Kidney epithelial cell (primary cell): ENCODE measurements at regions not wholly inside any gene's neighbourhood (a gene's known extent, or its start where the extent isn't known, plus 50 kb on each side); places are given as distances from the start of the nearest gene placed in this dataset.

Experiments used
- DNase-seq: peaks from one replicate; pipeline ENCODE4 v3.0.0-alpha.2; 2010; ENCODE audit warnings: low read depth
- H3K27me3 ChIP-seq: 2 replicates; pipeline ENCODE4 v1.6.0; 2011; ENCODE audit warnings: low read length; ENCODE audit not compliant: control insufficient read depth, insufficient read depth
- H3K36me3 ChIP-seq: 2 replicates; pipeline ENCODE4 v1.5.1; 2011; ENCODE audit warnings: low read length; ENCODE audit not compliant: control insufficient read depth, insufficient read depth
- H3K4me3 ChIP-seq: 2 replicates; pipeline ENCODE4 v1.5.1; 2011; ENCODE audit warnings: low read depth, mild to moderate bottlenecking, control low read depth, low read length
- TF ChIP-seq, protein P1 (sequence below): IDR thresholded peaks from 2 replicates; pipeline ENCODE4 v1.5.1; 2011; ENCODE audit warnings: mild to moderate bottlenecking, moderate library complexity, low read length, control low read depth, inconsistent platforms; ENCODE audit not compliant: insufficient read depth, poor library complexity, severe bottlenecking

DNA sequence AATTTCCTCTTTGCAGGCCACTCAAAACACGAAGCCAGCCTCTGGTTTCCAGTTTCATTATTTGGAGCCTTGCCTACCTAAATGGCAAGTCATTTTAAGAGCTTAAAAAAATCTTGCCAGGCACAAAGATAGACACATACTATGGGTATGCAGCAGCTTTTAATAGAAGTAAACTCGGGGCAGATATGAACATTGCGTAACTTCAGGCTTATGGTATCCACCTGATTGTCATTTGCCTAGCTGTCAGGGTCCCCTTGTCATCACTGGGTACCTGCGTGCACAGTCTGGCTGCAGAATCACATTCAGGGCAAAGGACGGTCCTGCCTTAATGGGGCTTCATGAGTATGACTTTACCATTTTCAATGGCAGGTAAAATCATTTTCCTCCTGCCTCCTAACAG, 466.1 kb upstream of the NRP1 start:
- no peak overlapping the region for H3K4me3 ChIP-seq
- no peaks in the 10 kb centered on the region for H3K36me3 ChIP-seq
- TF ChIP-seq, protein P1, sequence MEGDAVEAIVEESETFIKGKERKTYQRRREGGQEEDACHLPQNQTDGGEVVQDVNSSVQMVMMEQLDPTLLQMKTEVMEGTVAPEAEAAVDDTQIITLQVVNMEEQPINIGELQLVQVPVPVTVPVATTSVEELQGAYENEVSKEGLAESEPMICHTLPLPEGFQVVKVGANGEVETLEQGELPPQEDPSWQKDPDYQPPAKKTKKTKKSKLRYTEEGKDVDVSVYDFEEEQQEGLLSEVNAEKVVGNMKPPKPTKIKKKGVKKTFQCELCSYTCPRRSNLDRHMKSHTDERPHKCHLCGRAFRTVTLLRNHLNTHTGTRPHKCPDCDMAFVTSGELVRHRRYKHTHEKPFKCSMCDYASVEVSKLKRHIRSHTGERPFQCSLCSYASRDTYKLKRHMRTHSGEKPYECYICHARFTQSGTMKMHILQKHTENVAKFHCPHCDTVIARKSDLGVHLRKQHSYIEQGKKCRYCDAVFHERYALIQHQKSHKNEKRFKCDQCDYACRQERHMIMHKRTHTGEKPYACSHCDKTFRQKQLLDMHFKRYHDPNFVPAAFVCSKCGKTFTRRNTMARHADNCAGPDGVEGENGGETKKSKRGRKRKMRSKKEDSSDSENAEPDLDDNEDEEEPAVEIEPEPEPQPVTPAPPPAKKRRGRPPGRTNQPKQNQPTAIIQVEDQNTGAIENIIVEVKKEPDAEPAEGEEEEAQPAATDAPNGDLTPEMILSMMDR = no peak
- no peak for DNase-seq
- H3K27me3 ChIP-seq = no peaks in the 10 kb centered on the region

DNA sequence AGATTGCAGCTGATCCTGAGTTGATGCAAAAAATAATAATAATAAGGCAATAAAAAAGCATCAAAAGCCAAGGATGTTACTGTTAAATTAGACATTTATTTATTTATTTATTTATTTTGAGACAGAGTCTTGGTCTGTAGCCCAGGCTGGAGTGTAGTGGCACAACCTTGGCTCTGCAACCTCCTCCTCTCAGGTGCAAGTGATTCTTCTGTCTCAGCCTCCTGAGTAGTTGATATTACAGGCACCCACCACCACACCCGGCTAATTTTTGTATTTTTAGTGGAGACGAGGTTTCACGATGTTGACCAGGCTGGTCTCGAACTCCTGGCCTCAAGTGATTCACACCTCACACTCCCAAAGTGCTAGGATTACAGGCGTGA, 465.5 kb upstream of the NRP1 start:
- TF ChIP-seq, protein P1 = no peak
- no peaks in the 10 kb centered on the region for H3K36me3 ChIP-seq
- no peaks in the 10 kb centered on the region for H3K27me3 ChIP-seq
- no peak for DNase-seq
- no peak overlapping the region for H3K4me3 ChIP-seq

DNA sequence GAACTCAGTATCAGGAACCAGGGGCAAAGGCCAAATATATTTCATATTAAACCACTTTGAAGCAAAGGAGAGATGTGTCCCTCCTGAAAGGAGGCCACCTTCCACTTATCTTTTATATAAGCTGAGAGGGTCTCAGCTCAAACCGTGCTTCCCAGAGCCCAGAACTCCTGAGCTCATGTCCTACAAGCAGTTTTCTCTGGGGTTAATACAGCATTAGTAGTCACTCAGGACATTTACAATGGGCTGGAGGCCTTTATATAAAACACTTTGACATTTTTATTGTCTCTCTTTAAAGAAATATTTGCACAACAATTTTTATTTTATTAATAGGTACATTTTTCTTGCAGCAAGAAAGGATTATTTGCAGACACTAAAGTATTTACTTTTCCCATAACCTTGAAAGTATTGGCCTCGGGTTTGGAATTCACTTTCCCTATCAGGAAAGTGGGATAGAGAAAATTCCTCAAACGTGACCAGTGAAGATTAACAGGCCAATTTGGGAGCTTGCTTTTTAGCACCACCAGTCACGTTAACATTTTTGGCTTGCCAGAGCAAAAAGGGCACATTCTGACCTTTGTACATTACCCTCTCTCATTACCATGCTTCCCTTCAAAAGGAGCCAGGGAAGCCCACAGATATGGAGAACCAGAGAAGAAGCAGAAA, 464.9 kb upstream of the NRP1 start:
- no peak for DNase-seq
- TF ChIP-seq, protein P1 = no peak

DNA sequence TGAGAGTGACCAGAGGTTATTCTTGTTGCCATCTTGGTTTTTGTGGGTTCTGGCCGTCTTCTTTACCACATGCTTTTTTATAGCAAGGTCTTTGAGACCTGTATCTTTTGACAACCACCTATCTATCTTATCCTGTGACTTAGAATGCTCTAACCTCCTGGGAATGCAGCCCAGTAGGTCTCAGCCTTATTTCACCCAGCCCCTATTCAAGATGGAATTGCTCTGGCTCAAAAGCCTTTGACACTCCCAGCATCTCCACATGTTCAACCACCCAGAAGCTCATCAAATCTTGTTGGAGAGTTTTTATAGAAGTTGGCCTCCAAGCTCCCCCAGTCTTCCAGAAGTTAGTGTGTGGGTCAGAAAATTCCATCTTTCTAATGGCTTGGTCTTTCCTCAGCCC, 464.3 kb upstream of the NRP1 start:
- DNase-seq = no peak
- TF ChIP-seq, protein P1 = no peak
- Histone ChIP-seq H3K4me3 (no peak overlapping the region), H3K36me3 (no peaks in the 10 kb centered on the region), H3K27me3 (no peaks in the 10 kb centered on the region)

More for the DNA sequence above, 464.9 kb upstream of the NRP1 start:
- no peaks in the 10 kb centered on the region for H3K27me3 ChIP-seq
- H3K4me3 ChIP-seq = no peak overlapping the region
- H3K36me3 ChIP-seq = no peaks in the 10 kb centered on the region

DNA sequence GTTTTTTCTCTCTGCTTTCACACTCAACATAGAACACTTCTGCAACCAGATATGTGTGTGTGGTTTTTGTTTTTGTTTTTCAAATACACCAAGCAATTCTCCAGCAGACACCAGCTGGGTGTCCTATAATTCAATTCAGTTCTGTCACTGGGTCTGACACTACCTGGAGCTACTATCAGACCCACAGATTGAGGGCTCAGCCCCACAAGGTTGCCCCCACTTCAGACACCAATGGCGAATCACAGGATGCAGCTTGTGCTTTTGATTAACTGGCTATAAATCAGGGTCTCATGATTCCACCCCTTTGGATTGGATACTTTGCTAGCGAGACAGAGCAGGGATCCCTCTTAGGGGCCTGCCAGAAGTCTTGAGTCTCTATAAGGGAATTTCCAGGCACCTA, 462.2 kb upstream of the NRP1 start:
- TF ChIP-seq, protein P1 = no peak
- no peak for DNase-seq
- Histone ChIP-seq H3K27me3 (no peaks in the 10 kb centered on the region), H3K36me3 (no peaks in the 10 kb centered on the region), H3K4me3 (no peak overlapping the region)

DNA sequence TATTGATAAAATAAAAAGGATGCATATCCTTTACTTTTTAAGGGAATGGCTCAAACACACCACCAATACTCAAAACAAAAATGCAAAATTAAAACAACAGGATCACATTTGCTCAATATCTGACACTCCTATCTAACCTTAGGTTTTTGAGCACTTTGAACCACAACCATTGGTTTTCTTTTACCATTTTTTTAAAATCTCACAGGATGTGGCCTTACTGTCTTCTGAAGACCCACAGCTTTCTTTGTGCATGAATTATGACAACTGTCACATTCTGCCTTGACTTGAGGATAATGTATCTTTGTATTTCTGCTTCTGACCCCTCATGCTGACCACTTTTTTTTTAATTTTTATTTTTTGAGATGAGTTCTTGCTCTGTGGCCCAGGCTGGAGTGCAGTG, 461.1 kb upstream of the NRP1 start:
- TF ChIP-seq, protein P1 = no peak
- Histone ChIP-seq H3K4me3 (no peak overlapping the region), H3K36me3 (no peaks in the 10 kb centered on the region), H3K27me3 (no peaks in the 10 kb centered on the region)
- no peak for DNase-seq
